22Rv1 (cell line): ENCODE measurements at regions not wholly inside any gene's neighbourhood (a gene's known extent, or its start where the extent isn't known, plus 50 kb on each side); places are given as distances from the start of the nearest gene placed in this dataset.
A peak's percentile ranks its signal among the peaks of the same experiment; 100 is the strongest.
"Not testable (repeated sequence)": the region's sequence is repeated elsewhere in the genome, so short reads cannot be mapped to it uniquely, and the experiment has no call there.

ENCODE experiments used
- H3K27ac ChIP-seq: fragments of 450-650 bp; 2 replicates; pipeline ENCODE4 v1.5.1; 2017
- ZFX ChIP-seq: fragments of 450-650 bp; IDR thresholded peaks from 2 replicates; pipeline ENCODE4 v1.6.1; 2017; ENCODE audit warnings: antibody characterized with exemption, borderline replicate concordance
- TF ChIP-seq, protein P1 (sequence below): fragments of 450-650 bp; IDR thresholded peaks from 2 replicates; pipeline ENCODE4 v1.5.1; 2017; ENCODE audit warnings: mild to moderate bottlenecking

DNA sequence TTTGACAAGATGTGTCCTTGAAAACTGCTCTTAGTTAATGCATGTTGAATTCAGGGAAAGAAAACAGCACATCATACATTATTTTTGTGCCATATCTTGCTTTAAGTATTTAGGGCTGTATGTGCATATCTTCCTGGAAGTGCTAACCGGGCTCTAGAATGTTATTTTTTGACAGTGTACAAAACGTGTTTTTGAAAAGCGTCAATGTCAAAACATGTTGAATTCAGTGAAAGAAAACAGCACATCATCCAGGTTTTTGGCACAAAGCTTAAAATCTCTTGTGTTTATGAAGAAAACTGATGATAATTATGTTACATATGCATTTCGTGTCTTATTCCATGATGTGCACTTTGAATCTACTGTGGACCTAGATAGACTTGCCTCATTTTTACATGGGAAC is 82.7 kb downstream of the ASCL4 start:
- H3K27ac ChIP-seq: no peak overlapping the region
- TF ChIP-seq, protein P1, sequence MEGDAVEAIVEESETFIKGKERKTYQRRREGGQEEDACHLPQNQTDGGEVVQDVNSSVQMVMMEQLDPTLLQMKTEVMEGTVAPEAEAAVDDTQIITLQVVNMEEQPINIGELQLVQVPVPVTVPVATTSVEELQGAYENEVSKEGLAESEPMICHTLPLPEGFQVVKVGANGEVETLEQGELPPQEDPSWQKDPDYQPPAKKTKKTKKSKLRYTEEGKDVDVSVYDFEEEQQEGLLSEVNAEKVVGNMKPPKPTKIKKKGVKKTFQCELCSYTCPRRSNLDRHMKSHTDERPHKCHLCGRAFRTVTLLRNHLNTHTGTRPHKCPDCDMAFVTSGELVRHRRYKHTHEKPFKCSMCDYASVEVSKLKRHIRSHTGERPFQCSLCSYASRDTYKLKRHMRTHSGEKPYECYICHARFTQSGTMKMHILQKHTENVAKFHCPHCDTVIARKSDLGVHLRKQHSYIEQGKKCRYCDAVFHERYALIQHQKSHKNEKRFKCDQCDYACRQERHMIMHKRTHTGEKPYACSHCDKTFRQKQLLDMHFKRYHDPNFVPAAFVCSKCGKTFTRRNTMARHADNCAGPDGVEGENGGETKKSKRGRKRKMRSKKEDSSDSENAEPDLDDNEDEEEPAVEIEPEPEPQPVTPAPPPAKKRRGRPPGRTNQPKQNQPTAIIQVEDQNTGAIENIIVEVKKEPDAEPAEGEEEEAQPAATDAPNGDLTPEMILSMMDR: no peak

GRCh38 chr12:107859367-107859766 is 84.9 kb downstream of the ASCL4 start:
- TF ChIP-seq, protein P1: no peak
- TF ChIP-seq ZFX: no peak
- no peak overlapping the region for H3K27ac ChIP-seq

- no peak overlapping the region for H3K27ac ChIP-seq
- TF ChIP-seq, protein P1: no peak
- TF ChIP-seq ZFX: no peak
These were observed 89.7 kb downstream of the ASCL4 start for GRCh38 chr12:107864235-107864634.

DNA sequence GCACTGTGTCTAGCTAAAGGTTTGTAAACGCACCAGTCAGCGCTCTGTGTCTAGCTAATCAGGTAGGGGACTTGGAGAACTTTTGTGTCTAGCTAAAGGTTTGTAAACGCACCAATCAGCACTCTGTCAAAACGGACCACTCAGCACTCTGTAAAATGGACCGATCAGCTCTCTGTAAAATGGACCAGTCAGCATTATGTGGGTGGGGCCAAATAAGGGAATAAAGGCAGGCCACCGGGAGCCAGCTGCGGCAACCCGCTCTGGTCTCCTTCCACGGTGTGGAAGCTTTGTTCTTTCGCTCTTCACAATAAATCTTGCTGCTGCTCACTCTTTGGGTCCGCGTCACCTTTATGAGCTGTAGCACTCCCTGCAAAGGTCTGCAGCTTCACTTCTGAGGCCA is 90.2 kb downstream of the ASCL4 start:
- not testable (repeated sequence) for H3K27ac ChIP-seq

DNA sequence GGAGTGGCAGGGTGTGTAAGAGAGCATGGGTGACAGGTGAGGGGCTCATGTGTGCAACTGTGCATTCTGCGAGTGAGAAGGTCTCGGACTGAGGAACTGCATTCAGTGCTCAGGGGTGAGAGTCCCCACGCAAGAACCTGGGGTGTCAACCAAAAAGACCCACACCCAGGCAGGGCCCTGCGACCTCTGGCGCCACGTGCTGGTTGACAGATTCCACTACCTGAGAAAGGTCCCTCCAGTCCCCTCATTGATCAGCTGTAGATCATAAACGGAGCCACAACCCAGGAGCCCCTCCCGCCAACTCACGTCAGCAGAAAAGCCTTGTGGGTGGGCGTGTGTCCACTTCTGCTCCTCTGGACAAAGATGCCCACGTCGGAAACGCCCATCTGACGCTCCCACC is 98.7 kb downstream of the ASCL4 start:
- H3K27ac ChIP-seq: no peak overlapping the region
- TF ChIP-seq, protein P1: no peak
- no peak for TF ChIP-seq ZFX

DNA sequence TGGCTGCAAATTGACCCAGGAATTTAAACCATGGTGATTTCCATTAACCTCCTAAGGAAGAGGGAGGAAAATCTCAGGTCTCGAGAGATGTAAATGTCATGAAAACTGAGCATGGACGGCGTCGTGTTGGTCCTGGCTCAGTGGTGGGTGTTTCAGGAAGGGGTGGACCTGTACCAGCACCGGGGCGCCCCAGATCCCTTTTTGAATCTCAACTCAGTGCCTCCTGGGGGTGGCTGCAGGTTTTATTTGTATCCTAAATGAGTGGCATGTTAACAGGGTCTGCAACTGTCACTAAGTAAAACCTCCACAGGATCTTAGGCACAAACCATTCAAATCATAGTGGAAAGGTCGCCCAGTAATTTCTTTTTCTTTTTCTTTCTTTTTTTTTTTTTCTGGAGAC is 101.3 kb downstream of the ASCL4 start:
- no peak overlapping the region for H3K27ac ChIP-seq
- TF ChIP-seq, protein P1: no peak
- no peak for TF ChIP-seq ZFX

GRCh38 chr12:107884769-107885694 is 110.5 kb downstream of the ASCL4 start:
- TF ChIP-seq, protein P1: peak; percentile 88
- TF ChIP-seq ZFX: no peak

More at GRCh38 chr12:107884769-107885694, 110.5 kb downstream of the ASCL4 start:
- H3K27ac ChIP-seq: no peak overlapping the region
